ENCODE measurements at regions not wholly inside any gene's neighbourhood (a gene's known extent, or its start where the extent isn't known, plus 50 kb on each side); places are given as distances from the start of the nearest gene placed in this dataset.

DNA sequence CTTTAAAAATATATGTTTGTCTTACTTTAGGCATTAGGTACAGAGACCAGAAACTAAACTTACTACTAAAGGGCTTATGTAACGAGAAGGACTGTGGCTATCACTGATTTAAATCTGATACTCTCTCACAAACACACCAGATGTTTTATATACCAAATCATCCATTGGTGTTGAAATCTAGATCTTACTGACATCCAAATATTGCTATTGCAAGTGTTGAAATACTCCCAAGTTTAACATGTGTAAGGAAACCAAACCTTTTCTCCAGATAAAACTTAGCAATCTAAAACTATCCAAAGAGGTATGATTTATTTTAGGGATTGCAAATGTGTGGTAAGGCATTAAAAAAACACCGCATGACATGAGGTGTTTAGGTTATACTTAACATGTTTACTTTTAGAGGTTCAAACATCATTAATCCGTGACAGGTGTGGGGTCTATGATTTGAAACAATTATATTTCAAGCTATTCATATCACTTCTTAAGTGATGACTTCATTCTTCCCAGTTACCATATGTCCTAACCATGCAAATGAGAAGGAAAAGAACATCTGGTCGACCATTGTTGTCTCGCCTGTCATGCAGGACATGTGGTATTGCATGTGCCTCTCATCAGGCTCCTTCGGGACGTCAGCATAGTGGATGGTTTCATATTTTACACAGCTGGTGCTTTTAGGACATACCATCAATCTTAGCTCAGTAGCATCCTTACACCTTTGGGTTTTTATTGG lies 168.3 kb upstream of the SPACA1 start:
- TF ChIP-seq CTCF (IDR thresholded peaks at IDR 0.05; ENCODE audit: borderline replicate concordance, extremely low read depth, low read length, poor library complexity, severe bottlenecking), result no peak
- TF ChIP-seq EZH2 (IDR thresholded peaks at IDR 0.05; ENCODE audit: borderline replicate concordance, low read depth, low read length, severe bottlenecking), result no peak

Measured in DND-41 (cell line).